Kidney glomerular epithelial cell (primary cell): ENCODE measurements at regions not wholly inside any gene's neighbourhood (a gene's known extent, or its start where the extent isn't known, plus 50 kb on each side); places are given as distances from the start of the nearest gene placed in this dataset.

Experiments
- DNase-seq: peaks from one replicate; lab custom pipeline; 2025; lab: John Stamatoyannopoulos, UW

- no peak for DNase-seq
Observed at GRCh38 chr7:155921086-155921803, 109.0 kb upstream of the SHH start.

DNA sequence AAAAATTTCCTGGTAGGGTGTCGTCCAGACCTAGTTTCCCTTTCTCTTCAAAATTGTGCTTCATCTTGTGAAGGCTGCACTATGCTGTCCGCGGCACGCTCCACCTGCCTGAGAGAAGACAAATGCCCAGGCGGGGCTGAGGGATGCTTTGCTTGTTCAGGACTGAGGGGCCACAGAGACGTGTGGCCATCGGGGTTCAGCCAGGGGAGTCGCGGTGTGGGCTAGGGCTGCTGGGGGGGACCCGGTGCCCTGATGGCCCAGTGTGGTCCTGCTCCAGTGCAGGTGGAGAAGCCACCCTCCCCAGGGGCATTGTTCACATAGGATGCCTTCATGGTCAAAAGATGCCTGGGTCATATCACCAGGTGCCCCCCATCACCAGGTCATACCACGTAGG lies 107.8 kb upstream of the SHH start:
- DNase-seq: no peak

DNA sequence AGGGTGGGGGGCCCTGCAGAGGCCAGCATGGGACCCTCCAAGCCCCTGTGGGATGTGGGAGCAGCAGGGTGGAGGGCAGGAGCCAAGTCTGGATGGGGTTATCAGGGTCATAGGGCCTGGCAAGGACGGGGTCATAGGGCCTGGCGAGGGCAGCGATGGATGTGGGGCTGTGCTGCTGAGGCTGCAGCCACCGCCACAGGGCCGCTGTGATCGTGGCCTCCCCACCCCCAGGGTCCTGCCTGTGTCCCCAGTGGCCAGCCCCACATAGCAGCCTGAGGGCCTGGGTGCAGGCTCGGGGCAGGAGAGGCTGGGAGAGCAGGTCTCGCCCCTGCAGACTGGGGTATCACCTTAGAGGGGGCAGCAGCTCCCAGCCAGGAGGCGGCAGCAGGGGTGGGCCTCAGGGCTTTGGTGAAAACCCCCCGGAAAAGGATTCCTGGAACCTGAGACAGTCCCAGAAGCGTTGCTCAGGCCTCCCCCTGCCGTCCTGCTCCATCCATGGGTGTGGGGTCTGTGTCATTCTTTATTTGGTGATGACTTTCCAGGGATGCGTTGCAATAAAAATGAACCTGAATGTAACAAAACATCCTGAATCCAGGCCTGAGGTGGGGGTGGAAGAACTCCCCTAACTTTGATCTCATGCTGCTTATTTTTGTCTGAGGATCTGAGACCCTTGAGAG lies 107.3 kb upstream of the SHH start:
- DNase-seq: no peak

DNA sequence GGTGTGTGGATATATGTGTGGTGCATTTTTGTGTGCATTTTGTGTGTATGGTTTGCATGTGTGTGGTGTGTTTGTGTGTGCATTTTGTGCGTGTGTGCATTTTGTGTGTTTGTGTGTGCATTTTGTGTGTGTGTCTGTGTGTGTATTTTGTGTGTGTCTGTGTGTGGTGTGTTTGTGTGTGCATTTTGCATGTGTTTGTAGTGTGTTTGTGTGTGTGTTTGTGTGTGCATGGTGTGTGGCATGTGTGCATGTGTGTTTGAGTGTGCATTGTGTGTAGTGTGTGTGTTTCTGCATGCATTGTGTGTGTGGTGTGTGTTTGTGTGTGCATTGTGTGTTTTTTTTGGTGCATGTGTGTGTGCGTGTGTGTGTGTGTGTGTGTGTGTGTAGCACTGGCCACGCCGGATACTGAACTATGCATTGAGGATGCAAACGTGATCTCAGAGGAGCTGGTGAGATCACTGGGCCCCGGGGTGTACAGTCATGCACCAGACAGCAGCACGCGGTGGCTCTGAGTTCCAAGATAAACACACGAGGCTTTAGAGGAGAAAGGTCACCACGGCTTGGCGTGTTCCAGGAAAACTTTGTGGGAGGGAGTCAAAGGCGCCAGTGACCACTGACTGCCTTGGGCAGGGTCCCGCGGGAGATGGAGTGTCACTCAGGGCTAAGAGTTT lies 106.6 kb upstream of the SHH start:
- peak; percentile 89 for DNase-seq

DNA sequence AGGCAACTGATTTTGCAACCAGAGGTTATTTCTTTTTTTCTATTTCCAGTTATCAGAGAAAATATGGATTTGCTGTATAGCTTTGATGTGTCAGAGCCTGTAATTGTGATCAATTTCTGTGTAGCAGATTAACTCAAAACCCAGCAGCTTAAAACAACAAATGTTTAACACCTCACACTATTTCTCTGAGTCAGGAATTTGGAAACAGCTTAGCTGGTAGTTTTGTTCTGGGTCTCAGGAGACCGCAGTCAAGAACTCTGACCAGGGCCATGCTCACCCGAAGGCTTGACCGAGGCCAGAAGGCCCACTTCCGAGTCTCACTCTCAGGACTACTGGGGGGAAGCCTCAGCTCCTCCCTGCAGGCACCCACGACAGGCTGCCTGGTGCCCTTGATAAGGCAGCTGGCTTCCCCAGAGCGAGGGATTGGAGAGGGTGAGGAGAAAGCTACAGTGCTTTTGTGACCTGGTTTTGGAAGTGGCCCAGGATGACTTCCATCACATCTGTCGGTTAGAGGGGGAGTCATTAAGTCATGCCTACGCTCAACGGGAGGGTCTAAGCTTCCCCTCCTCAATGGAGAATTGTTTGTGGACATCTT lies 105.7 kb upstream of the SHH start:
- no peak for DNase-seq

DNA sequence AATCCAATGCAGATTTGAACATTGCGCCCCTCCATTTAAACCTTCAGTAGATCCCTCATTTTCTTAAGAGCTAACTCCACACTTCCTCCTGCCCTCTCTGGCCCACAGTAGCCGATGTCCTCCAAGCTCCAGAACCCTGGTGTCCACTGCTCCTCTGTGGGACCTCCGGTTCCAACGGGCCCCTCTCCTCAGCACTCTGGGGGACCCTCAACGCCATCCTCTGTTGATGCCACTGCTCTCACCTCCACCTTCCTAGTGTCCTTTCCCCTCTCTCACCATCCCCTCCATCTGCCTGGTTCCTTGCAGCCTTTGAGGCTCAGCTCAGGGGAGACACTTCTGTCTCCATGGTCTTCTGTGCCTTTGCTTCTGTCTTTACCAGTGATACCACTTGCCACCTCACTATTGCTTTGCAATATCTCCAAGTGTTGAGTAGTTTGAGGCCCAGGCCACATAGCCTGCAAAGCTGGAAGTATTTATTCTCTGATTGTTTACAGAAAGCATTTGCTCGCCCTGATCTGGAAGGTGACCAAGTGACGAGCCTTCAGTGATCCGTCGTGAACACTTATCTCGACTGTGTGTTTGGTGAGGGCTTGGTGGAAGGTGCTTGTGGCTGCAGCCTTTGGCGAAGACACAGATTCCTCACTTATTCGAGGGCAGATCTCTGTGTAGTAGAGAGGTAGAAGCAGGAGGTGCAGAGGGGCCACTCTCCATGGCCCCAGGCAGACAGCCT lies 104.8 kb upstream of the SHH start:
- DNase-seq: no peak

DNA sequence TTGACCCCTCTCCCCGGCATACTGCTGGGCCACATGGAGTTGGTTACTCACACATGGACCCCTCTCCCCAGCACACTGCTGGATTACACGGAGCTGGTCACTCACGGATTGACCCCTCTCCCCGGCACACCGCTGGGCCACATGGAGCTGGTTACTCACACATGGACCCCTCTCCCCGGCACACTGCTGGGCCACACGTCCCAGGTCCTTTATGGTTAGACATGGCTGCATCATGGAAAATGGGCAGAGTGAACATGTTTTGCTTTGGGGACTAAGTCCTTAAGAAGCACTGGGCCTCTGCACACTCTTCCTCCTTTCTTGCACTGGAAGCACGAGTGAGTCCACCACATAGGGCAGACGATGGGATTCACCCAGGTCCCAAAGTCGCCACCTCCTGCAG lies 102.1 kb upstream of the SHH start:
- DNase-seq: no peak

- no peak for DNase-seq
Observed at GRCh38 chr7:155913719-155914118, 101.5 kb upstream of the SHH start.

DNA sequence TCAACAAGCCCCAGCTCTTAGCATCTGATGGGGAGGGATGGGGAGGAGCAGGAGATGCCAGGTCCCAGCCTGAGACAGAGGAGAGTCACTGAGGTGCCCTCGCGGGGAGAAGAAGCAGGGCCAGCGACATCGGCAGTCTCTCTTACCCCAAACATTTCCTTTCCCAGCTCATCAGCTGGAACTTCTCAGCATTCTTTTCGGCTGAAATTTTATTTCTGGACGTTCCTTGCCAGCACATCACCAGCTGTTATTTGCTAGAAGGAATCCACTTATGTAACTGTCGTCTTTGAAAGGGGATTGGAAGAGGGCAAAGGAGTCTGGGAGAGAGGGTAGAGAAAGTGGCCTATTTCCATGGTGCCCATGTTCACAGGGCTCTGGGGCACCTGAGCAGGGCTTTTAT lies 101.0 kb upstream of the SHH start:
- no peak for DNase-seq

GRCh38 chr7:155911471-155912105 lies 99.3 kb upstream of the SHH start:
- no peak for DNase-seq

GRCh38 chr7:155908385-155908784 lies 96.1 kb upstream of the SHH start:
- DNase-seq: no peak

GRCh38 chr7:155907450-155908200 lies 95.4 kb upstream of the SHH start:
- DNase-seq: no peak

DNA sequence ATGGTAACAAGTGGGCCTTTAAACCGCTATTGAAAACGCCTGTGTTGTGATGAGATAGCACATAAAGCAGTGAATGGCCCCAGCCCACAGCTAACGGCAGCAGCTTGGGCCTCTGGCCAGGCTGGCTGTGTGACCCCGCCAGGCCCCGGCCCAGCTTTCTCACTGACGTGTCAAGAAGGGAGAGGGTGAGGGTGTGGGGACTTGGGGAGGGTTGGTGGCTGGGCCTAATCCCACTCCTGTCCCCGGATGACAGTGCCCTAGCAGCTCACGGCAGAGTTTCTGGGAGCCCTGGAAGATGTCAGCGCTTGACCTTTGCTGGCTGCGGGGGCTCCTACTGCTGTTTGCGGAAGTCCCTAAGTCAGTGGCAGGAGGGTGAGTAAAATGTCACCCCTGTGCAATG lies 88.9 kb upstream of the SHH start:
- no peak for DNase-seq

- DNase-seq: no peak
Observed at GRCh38 chr7:155899596-155899995, 87.3 kb upstream of the SHH start.

- no peak for DNase-seq
Observed at GRCh38 chr7:155897758-155898386, 85.6 kb upstream of the SHH start.

DNA sequence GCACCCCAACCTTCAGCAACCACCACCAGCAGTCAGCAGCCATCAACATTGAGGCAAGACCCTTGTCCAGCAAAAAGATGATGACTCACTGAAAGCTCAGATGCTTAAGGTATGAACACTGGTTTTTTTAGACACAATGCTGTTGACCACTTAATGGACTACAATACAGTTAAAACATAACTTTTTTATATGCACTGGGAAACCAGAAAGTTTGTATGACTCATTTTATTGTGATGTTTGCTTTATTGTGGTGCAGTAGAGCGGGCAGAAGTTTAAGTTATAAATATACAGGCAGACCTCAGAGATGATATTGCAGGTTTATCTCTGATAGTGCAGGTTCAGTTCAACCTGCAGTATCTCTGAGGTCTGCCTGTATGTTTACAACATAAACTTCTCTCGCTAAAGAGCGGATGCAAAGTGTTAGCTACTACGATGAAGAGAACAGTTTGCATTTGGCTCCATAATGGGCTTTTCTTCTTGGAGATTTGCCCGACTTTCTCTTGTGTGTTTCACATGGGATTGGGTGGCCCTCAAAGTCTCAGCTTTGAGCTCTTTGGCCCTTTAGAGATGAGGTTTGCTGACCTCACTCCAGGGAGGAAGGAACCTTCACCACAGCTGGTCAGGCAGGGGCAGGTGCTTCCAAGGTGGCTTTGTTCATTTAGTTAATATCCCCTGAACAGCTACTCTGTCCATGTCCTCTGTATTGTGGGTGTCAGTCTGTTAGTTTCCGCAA lies 84.4 kb upstream of the SHH start:
- peak; percentile 32 for DNase-seq

DNA sequence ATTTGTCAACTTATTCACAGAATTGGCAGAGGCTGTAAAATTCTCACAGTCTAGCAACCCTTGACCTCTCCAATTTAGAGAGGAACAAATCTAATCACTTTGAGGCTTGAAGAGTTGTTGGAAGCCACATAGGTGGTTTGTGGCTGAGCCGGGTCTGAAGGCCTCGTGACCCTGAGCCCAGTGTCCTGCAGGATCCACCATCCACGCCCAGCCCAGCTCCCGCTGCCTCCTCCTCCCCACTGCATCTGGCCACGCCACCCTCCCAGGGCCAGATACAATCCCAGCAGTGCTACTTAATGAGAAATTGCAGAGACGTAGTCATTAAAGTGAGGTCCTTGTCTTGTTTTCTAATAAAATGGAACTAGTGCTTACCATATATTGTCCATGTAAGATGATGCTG lies 81.4 kb upstream of the SHH start:
- no peak for DNase-seq

- DNase-seq: no peak
Observed at GRCh38 chr7:155893176-155893575, 80.9 kb upstream of the SHH start.

DNA sequence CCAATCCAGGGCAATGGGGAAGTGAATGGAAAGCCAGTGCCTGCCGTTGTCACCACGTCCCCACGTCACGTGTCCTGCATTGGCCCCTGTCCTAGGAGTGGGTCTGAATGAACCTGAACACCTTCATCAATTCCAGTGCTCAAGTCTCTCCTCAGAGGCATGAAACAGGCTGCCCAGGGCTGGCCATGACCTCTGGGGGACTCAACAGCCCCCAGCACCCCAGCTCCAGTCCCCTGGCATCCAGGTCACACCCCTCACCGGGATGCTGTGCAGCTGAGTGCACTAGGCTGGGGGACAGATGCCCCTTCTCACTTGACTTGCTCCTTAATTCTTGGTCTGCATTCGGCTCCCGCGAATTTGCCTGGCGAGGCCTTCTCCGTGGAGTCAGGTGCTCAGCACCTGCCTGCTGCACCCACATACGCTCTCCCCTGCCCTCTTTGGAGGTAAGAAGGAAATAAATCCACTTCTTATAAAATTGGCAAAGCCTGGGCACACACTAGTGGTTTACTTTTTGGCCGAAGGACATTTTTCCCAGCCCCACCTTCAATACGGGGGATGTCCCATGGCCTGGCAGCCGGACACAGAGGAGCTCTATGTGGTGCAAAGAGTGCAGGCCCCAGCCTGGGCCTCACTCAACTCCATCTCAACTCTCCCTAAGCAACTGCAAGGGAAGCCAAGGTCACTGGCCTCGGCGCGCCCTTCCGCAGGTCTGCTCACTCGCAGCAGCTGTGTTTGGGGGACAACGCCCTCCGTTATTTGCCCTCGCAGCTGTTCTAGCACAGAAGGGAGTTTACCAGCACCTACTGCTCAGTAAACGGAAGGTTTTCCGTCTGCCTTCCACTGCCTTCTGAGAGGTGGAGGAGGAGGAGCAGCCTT lies 77.6 kb upstream of the SHH start:
- DNase-seq: no peak
